PFSK-1 (cell line): ENCODE measurements at regions not wholly inside any gene's neighbourhood (a gene's known extent, or its start where the extent isn't known, plus 50 kb on each side); places are given as distances from the start of the nearest gene placed in this dataset.

Source experiments
- POLR2AphosphoS5 ChIP-seq: IDR thresholded peaks from 2 replicates; pipeline ENCODE4 v1.6.1; 2012; ENCODE audit warnings: low read depth, mild to moderate bottlenecking, control low read depth, low read length, moderate library complexity
- REST ChIP-seq, 2 experiments: IDR thresholded peaks; 2 replicates each; pipeline versions ENCODE4 v1.6.1 to v1.8.0; 2011 to 2012; ENCODE audit warnings: low read depth in 2 of 2, low read length in 2 of 2, control low read depth in 1 of 2, inconsistent platforms in 1 of 2, mild to moderate bottlenecking in 1 of 2, moderate library complexity in 1 of 2; ENCODE audit not compliant: insufficient read depth in 1 of 2
- SIN3A ChIP-seq: IDR thresholded peaks from 2 replicates; pipeline ENCODE4 v1.6.1; 2012; ENCODE audit warnings: mild to moderate bottlenecking, low read length, moderate library complexity, borderline replicate concordance; ENCODE audit not compliant: insufficient read depth
- TAF1 ChIP-seq: IDR thresholded peaks from 2 replicates; pipeline ENCODE4 v1.6.1; 2012; ENCODE audit warnings: low read length, control low read depth, borderline replicate concordance; ENCODE audit not compliant: insufficient read depth

DNA sequence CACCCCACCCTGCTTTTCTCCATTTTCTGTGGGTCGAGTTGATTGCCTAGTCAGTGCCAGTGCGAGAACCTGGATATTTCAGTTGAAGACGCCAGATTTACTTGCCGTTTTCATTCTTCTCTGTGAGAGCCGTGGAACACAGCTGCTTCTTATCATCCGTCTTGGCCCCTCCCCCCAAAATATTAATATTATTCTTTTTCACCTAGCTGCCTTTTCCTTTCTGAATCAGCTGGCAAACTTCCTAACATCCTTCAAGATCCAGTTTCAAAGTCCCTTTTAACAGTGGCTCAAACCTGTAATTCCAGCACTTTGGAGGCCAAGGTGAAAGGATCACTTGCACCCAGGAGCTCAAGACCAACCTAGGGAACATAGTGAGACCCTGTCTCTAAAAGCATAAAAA, 117.1 kb upstream of the RASA1 start:
- TF ChIP-seq POLR2AphosphoS5 (no peak), SIN3A (no peak), TAF1 (no peak), REST (IDR thresholded peaks at IDR 0.05; ENCODE audit: insufficient read depth in 1 of 2, low read depth in 2 of 2, low read length in 2 of 2) (no peak)
